ENCODE measurements at regions not wholly inside any gene's neighbourhood (a gene's known extent, or its start where the extent isn't known, plus 50 kb on each side); places are given as distances from the start of the nearest gene placed in this dataset.
A peak's percentile ranks its signal among the peaks of the same experiment; 100 is the strongest.
"Not testable (repeated sequence)": the region's sequence is repeated elsewhere in the genome, so short reads cannot be mapped to it uniquely, and the experiment has no call there.

DNA sequence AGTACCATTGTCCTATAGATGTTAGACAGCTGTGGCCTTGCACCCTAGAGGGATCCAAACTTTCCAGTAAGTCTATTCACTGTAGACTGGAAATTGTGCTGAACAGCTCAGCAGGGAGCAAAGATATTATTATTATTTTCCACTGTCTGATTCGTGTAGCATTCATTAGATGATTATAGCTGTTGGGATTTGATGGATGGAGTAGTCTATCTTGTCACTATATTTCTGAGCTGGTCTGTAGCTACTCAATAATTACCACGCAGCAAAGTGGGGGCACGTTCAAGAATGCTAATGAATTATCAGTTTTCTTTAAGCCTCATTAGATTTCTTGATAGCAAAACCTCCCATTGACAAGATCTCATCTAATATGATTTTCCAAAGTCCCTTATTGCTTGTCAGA is 113.2 kb downstream of the RTP4 start:
- H3K4me3 ChIP-seq (ENCODE audit: low read length in 2 of 2) = no peak overlapping the region
- ATAC-seq (ENCODE audit: low FRiP score) = no peak
- no peak overlapping the region for H3K27ac ChIP-seq (ENCODE audit: low read depth in 1 of 2, low read length in 2 of 2)
- WGBS, 2 donors = 78 to 79% methylated on average over 3 of the region's 3 CpGs
- H3K4me1 ChIP-seq (ENCODE audit: control insufficient read depth in 1 of 2, insufficient read depth in 2 of 2, low read length in 2 of 2) = no peaks in the 10 kb centered on the region
- no peaks in the 10 kb centered on the region for H3K9me3 ChIP-seq (ENCODE audit: control insufficient read depth, low read length)
- no peaks in the 10 kb centered on the region for H3K36me3 ChIP-seq (ENCODE audit: control insufficient read depth in 1 of 2, insufficient read depth in 2 of 2, low read length in 1 of 2)
- DNase-seq = no peak
- intact Hi-C loops (cut with DNase I) = no loop called here
- peaks cover 0 to 1% of the 10 kb centered on the region in 2 donors for H3K27me3 ChIP-seq (ENCODE audit: control insufficient read depth in 1 of 2, insufficient read depth in 2 of 2, low read length in 1 of 2)

DNA sequence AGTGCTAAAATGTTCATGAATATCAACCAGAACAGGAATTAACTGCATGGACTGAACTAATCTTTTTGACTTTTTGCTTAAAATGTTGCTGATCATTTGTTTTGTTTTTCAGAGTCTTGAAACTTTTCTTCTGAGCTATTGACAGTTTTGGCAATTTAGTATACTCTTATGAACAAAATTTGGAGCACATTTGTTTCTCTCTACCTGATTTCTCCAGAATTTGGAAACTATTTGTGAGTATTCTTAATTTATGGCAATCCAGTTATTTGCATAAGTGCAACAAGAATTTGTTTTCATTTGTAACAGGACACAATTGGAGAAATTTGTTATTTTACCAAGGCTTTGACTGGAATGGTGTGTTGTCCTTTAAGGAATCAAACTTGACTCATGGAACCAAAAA is 107.4 kb downstream of the RTP4 start:
- H3K27ac ChIP-seq (ENCODE audit: low read depth in 1 of 2, low read length in 2 of 2); H3K9me3 ChIP-seq (ENCODE audit: control insufficient read depth, low read length); H3K4me1 ChIP-seq (ENCODE audit: control insufficient read depth in 1 of 2, insufficient read depth in 2 of 2, low read length in 2 of 2); H3K4me3 ChIP-seq (ENCODE audit: low read length in 2 of 2); ATAC-seq (ENCODE audit: low FRiP score); H3K36me3 ChIP-seq (ENCODE audit: control insufficient read depth in 1 of 2, insufficient read depth in 2 of 2, low read length in 1 of 2); H3K27me3 ChIP-seq (ENCODE audit: control insufficient read depth in 1 of 2, insufficient read depth in 2 of 2, low read length in 1 of 2); DNase-seq; intact Hi-C loops (cut with DNase I): not testable (repeated sequence)

DNA sequence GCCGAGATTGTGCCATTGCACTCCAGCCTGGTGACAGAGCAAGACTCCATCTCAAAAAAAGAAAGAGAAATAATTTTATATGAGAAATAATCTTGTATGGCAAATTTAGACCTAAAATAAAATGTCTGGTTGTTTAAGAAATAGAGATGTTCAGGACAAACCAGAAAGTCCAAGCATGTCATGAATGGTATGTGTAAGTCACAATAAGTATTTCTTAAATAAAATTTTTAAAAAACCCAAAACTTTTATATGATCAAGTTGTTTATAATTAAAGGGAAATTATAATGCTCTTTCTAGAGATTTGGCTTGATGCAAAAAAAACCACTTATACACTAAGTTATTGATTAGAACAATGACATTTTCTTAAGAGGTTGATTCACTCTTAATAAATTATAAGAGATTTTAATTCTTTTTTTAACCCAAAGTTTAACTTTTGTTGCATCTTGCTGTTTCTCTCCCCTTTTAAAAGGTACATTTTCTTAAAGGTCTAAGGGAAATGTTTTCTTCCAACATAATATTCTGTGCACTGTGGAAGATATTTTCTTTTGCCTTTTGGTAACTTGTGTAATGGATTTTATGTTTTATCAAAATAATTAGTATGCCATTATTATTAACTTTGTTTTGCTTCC is 105.7 kb downstream of the RTP4 start:
- 89 to 98% methylated on average over 1 of the region's 1 CpG for WGBS, 2 donors
- intact Hi-C loops (cut with DNase I) = no loop called here
- Histone ChIP-seq H3K4me3 (ENCODE audit: low read length in 2 of 2) (no peak overlapping the region), H3K9me3 (ENCODE audit: control insufficient read depth, low read length) (no peaks in the 10 kb centered on the region), H3K36me3 (ENCODE audit: control insufficient read depth in 1 of 2, insufficient read depth in 2 of 2, low read length in 1 of 2) (no peaks in the 10 kb centered on the region), H3K27me3 (ENCODE audit: control insufficient read depth in 1 of 2, insufficient read depth in 2 of 2, low read length in 1 of 2) (no peaks in the 10 kb centered on the region), H3K27ac (ENCODE audit: low read depth in 1 of 2, low read length in 2 of 2) (no peak overlapping the region), H3K4me1 (ENCODE audit: control insufficient read depth in 1 of 2, insufficient read depth in 2 of 2, low read length in 2 of 2) (no peaks in the 10 kb centered on the region)
- DNase-seq (no peak), ATAC-seq (ENCODE audit: low FRiP score) (no peak)

DNA sequence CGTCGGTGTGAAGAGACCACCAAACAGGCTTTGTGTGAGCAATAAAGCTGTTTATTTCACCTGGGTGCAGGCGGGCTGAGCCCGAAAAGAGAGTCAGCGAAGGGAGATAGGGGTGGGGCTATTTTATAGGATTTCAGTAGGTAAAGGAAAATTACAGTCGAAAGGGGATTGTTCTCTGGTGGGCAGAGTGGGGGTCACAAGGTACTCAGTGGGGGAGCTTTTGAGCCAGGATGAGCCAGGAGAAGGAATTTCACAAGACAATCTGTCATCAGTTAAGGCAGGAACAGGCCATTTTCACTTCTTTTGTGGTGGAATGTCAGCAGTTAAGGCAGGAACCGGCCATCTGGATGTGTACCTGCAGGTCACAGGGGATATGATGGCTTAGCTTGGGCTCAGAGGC is 98.1 kb downstream of the RTP4 start:
- ATAC-seq (ENCODE audit: low FRiP score); H3K36me3 ChIP-seq (ENCODE audit: control insufficient read depth in 1 of 2, insufficient read depth in 2 of 2, low read length in 1 of 2): not testable (repeated sequence)
- 86 to 88% methylated on average over 7 of the region's 7 CpGs for WGBS, 2 donors

DNA sequence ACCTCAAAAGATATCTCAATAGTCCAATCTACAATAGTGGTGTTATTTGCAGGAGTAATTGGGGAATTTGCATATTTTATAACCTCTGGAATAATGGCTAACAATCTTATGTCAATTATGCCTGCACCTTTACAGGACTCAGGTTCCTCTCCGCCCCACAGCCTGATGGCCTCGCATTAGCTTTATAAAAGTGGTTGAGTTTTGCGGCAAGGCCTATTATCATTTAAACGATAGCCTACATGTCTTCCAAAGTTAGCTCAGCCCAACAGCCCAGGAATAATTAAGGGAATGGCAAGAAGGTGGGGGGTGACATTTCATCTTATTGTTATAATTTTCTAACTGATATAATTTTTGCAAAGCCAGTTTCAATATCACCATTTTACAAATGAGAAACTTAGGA is 97.3 kb downstream of the RTP4 start:
- no peaks in the 10 kb centered on the region for H3K4me1 ChIP-seq (ENCODE audit: control insufficient read depth in 1 of 2, insufficient read depth in 2 of 2, low read length in 2 of 2)
- H3K4me3 ChIP-seq (ENCODE audit: low read length in 2 of 2) = no peak overlapping the region
- peaks cover 0 to 1% of the 10 kb centered on the region in 2 donors for H3K27me3 ChIP-seq (ENCODE audit: control insufficient read depth in 1 of 2, insufficient read depth in 2 of 2, low read length in 1 of 2)
- no peaks in the 10 kb centered on the region for H3K36me3 ChIP-seq (ENCODE audit: control insufficient read depth in 1 of 2, insufficient read depth in 2 of 2, low read length in 1 of 2)
- H3K9me3 ChIP-seq (ENCODE audit: control insufficient read depth, low read length) = no peaks in the 10 kb centered on the region
- WGBS, 2 donors = 86 to 88% methylated on average over 4 of the region's 4 CpGs
- no peak for DNase-seq
- no peak overlapping the region for H3K27ac ChIP-seq (ENCODE audit: low read depth in 1 of 2, low read length in 2 of 2)
- no peak for ATAC-seq (ENCODE audit: low FRiP score)
- intact Hi-C loops (cut with DNase I) = no loop called here

More for the DNA sequence above, 98.1 kb downstream of the RTP4 start:
- H3K4me3 ChIP-seq (ENCODE audit: low read length in 2 of 2); H3K27ac ChIP-seq (ENCODE audit: low read depth in 1 of 2, low read length in 2 of 2); DNase-seq; H3K9me3 ChIP-seq (ENCODE audit: control insufficient read depth, low read length); intact Hi-C loops (cut with DNase I); H3K27me3 ChIP-seq (ENCODE audit: control insufficient read depth in 1 of 2, insufficient read depth in 2 of 2, low read length in 1 of 2); H3K4me1 ChIP-seq (ENCODE audit: control insufficient read depth in 1 of 2, insufficient read depth in 2 of 2, low read length in 2 of 2): not testable (repeated sequence)

DNA sequence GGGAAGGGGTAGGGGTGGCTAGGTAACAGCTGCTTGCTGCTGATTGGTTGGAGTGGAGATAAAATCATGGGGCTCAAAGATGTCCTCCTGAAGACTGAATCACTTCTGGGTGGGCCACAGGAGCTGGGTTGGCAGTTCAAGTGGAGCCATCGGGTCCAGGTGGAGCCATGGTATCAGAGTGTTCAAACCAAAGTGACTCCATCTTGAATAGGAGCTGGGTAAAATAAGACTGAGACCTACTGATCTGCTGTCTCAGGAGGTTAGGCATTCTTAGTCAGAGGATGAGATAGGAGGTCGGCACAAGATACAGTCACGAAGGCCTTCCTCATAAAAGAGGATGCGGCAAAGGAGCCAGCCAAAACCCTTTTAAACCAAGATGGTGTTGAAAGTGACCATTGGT is 96.5 kb downstream of the RTP4 start:
- no peaks in the 10 kb centered on the region for H3K36me3 ChIP-seq (ENCODE audit: control insufficient read depth in 1 of 2, insufficient read depth in 2 of 2, low read length in 1 of 2)
- intact Hi-C loops (cut with DNase I) = no loop called here
- peaks cover 0 to 1% of the 10 kb centered on the region in 2 donors for H3K27me3 ChIP-seq (ENCODE audit: control insufficient read depth in 1 of 2, insufficient read depth in 2 of 2, low read length in 1 of 2)
- H3K27ac ChIP-seq (ENCODE audit: low read depth in 1 of 2, low read length in 2 of 2) = no peak overlapping the region
- no peak overlapping the region for H3K4me3 ChIP-seq (ENCODE audit: low read length in 2 of 2)
- 96% methylated on average over 4 of the region's 4 CpGs for WGBS, 2 donors
- H3K9me3 ChIP-seq (ENCODE audit: control insufficient read depth, low read length) = no peaks in the 10 kb centered on the region
- DNase-seq (no peak), ATAC-seq (ENCODE audit: low FRiP score) (no peak)
- H3K4me1 ChIP-seq (ENCODE audit: control insufficient read depth in 1 of 2, insufficient read depth in 2 of 2, low read length in 2 of 2) = no peaks in the 10 kb centered on the region

DNA sequence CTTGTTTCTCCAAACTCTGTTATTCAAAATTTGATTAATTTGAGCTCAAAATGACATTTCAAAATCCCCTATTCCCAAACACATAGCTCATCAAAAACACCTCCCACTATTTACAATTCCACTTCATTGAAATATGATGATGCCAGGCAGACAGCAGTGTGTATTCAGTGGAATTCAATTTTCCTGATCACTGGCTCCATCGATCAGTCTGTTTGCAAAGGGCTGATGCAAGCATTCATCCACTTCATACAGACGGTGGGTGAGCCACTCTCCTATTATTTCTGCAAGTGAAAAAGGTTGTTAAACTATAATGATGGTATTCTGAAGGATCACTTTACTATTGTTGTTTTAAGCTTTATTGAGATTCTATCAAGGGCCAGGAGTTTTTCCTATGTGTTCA is 90.7 kb downstream of the RTP4 start:
- Histone ChIP-seq H3K27me3 (ENCODE audit: control insufficient read depth in 1 of 2, insufficient read depth in 2 of 2, low read length in 1 of 2) (peaks cover 0 to 1% of the 10 kb centered on the region in 2 donors), H3K27ac (ENCODE audit: low read depth in 1 of 2, low read length in 2 of 2) (no peak overlapping the region), H3K9me3 (ENCODE audit: control insufficient read depth, low read length) (no peaks in the 10 kb centered on the region), H3K4me1 (ENCODE audit: control insufficient read depth in 1 of 2, insufficient read depth in 2 of 2, low read length in 2 of 2) (peaks cover 0 to 12% of the 10 kb centered on the region in 2 donors), H3K36me3 (ENCODE audit: control insufficient read depth in 1 of 2, insufficient read depth in 2 of 2, low read length in 1 of 2) (no peaks in the 10 kb centered on the region), H3K4me3 (ENCODE audit: low read length in 2 of 2) (no peak overlapping the region)
- DNase-seq (no peak), ATAC-seq (ENCODE audit: low FRiP score) (no peak)
- intact Hi-C loops (cut with DNase I) = no loop called here
- 89 to 90% methylated on average over 2 of the region's 2 CpGs for WGBS, 2 donors

DNA sequence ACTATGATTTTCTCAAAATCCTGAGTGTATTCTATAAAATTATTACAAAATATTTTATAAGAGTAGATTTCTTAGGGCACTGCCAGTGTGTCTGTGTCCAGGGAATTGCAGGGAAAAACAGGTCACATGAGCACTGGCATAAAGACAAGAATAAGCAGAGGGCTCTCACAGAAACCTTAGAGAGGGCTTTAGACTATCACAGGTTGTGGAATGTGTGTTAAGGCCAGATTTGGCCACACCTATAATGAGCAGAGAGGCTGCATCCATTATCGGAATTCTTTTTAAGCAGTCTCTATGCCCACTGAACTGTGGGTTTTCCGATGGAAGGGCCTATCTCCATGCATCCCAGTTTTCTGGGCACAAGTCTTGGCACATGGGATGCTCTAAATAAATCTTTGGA is 90.2 kb downstream of the RTP4 start:
- ATAC-seq (ENCODE audit: low FRiP score) (no peak), DNase-seq (no peak)
- intact Hi-C loops (cut with DNase I) = no loop called here
- H3K27me3 ChIP-seq (ENCODE audit: control insufficient read depth in 1 of 2, insufficient read depth in 2 of 2, low read length in 1 of 2) = no peaks in the 10 kb centered on the region
- 72% methylated on average over 2 of the region's 2 CpGs for WGBS, 2 donors
- no peaks in the 10 kb centered on the region for H3K36me3 ChIP-seq (ENCODE audit: control insufficient read depth in 1 of 2, insufficient read depth in 2 of 2, low read length in 1 of 2)
- H3K9me3 ChIP-seq (ENCODE audit: control insufficient read depth, low read length) = no peaks in the 10 kb centered on the region
- no peak overlapping the region for H3K4me3 ChIP-seq (ENCODE audit: low read length in 2 of 2)
- no peak overlapping the region for H3K27ac ChIP-seq (ENCODE audit: low read depth in 1 of 2, low read length in 2 of 2)
- H3K4me1 ChIP-seq (ENCODE audit: control insufficient read depth in 1 of 2, insufficient read depth in 2 of 2, low read length in 2 of 2) = peaks cover 0 to 12% of the 10 kb centered on the region in 2 donors

DNA sequence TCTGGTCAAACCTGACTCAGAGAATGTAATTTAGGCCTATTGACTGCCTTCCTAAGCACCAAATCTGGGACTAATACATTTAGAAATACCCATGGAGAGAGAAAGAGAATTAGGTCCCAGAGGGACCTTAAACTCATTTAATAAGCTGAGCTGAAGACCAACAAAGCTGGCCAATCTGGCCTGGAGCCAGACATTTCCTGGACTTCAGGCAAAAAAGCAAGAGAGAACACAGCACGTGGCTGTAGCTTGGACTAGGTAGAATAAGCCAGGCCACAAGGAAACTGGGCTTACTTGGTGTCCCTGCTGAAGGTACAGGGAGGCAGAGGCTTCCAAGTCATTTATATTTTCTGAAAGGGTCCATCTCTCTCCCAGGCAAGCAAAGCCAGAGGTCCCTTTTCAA is 88.1 kb downstream of the RTP4 start:
- Histone ChIP-seq H3K9me3 (ENCODE audit: control insufficient read depth, low read length) (no peaks in the 10 kb centered on the region), H3K27me3 (ENCODE audit: control insufficient read depth in 1 of 2, insufficient read depth in 2 of 2, low read length in 1 of 2) (no peaks in the 10 kb centered on the region), H3K27ac (ENCODE audit: low read depth in 1 of 2, low read length in 2 of 2) (peak overlapping the region in 1 of 2 donors; percentile 57), H3K4me1 (ENCODE audit: control insufficient read depth in 1 of 2, insufficient read depth in 2 of 2, low read length in 2 of 2) (peaks cover 0 to 12% of the 10 kb centered on the region in 2 donors), H3K4me3 (ENCODE audit: low read length in 2 of 2) (no peak overlapping the region), H3K36me3 (ENCODE audit: control insufficient read depth in 1 of 2, insufficient read depth in 2 of 2, low read length in 1 of 2) (no peaks in the 10 kb centered on the region)
- ATAC-seq (ENCODE audit: low FRiP score) = peak; percentile 66
- intact Hi-C loops (cut with DNase I) = no loop called here
- peak; percentile 82 to 84 for DNase-seq
- WGBS, 2 donors = 2 to 4% methylated on average over 1 of the region's 1 CpG

Measured in aorta (tissue), 5 donors.